ENCODE measurements at regions not wholly inside any gene's neighbourhood (a gene's known extent, or its start where the extent isn't known, plus 50 kb on each side); places are given as distances from the start of the nearest gene placed in this dataset.

GRCh38 chr6:145497006-145497405 lies 238.3 kb downstream of the EPM2A start:
- Histone ChIP-seq H3K27ac (no peak overlapping the region), H3K27me3 (no peaks in the 10 kb centered on the region), H3K4me3 (no peak overlapping the region), H3K4me1 (no peaks in the 10 kb centered on the region), H3K36me3 (no peaks in the 10 kb centered on the region), H3K9me3 (peaks cover 0 to 34% (median 7%) of the 10 kb centered on the region in 4 donors)
- intact Hi-C loops (cut with DNase I; ENCODE audit: low total_unique reads) = no loop called here
- TF ChIP-seq, protein P1, sequence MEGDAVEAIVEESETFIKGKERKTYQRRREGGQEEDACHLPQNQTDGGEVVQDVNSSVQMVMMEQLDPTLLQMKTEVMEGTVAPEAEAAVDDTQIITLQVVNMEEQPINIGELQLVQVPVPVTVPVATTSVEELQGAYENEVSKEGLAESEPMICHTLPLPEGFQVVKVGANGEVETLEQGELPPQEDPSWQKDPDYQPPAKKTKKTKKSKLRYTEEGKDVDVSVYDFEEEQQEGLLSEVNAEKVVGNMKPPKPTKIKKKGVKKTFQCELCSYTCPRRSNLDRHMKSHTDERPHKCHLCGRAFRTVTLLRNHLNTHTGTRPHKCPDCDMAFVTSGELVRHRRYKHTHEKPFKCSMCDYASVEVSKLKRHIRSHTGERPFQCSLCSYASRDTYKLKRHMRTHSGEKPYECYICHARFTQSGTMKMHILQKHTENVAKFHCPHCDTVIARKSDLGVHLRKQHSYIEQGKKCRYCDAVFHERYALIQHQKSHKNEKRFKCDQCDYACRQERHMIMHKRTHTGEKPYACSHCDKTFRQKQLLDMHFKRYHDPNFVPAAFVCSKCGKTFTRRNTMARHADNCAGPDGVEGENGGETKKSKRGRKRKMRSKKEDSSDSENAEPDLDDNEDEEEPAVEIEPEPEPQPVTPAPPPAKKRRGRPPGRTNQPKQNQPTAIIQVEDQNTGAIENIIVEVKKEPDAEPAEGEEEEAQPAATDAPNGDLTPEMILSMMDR (IDR thresholded peaks at IDR 0.05) = no peak
- TF ChIP-seq POLR2AphosphoS5 (IDR thresholded peaks at IDR 0.05) (no peak), EP300 (IDR thresholded peaks at IDR 0.05) (no peak), POLR2A (IDR thresholded peaks at IDR 0.05) (no peak)
- DNase-seq = no peak
- 39 to 89% (median 80%) methylated on average over 2 of the region's 2 CpGs for WGBS, 5 donors

- no peaks in the 10 kb centered on the region for H3K27me3 ChIP-seq
- WGBS, 5 donors = 33 to 49% (median 43%) methylated on average over 3 to 4 of the region's 4 CpGs
- no peak for TF ChIP-seq POLR2A (IDR thresholded peaks at IDR 0.05)
- TF ChIP-seq, protein P1 (IDR thresholded peaks at IDR 0.05) = no peak
- intact Hi-C loops (cut with DNase I; ENCODE audit: low total_unique reads) = no loop called here
- H3K9me3 ChIP-seq = peaks cover 0 to 31% (median 7%) of the 10 kb centered on the region in 4 donors
- no peaks in the 10 kb centered on the region for H3K36me3 ChIP-seq
- no peaks in the 10 kb centered on the region for H3K4me1 ChIP-seq
- H3K27ac ChIP-seq = no peak overlapping the region
- peak in 1 of 2 donors; percentile 9 for DNase-seq
- H3K4me3 ChIP-seq = no peak overlapping the region
Measured at GRCh38 chr6:145498425-145498824, 236.9 kb downstream of the EPM2A start.

DNA sequence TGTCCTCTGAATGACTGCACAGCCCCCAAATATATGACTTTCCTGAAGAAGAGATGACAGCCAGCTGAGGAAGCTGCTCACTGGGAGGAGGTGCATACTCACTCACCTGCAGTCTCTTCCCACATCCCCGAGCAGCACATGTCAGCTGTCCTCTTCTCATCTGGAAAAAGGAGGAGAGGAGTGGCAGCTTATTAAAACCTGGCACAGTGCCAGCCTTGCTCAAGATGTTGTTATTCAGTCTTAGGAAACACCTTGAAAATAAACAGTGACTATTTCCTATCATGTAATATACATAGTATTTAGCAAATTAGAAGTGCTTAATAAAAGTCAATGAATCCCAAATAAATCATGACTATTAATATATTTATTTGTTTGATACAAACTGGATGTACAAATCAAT lies 232.9 kb downstream of the EPM2A start:
- 13 to 32% (median 25%) methylated on average over 1 of the region's 1 CpG for WGBS, 5 donors
- intact Hi-C loops (cut with DNase I; ENCODE audit: low total_unique reads) = no loop called here
- H3K4me3 ChIP-seq = no peak overlapping the region
- peaks cover 0 to 12% (median 0%) of the 10 kb centered on the region in 4 donors for H3K9me3 ChIP-seq
- H3K27ac ChIP-seq = no peak overlapping the region
- no peaks in the 10 kb centered on the region for H3K36me3 ChIP-seq
- no peaks in the 10 kb centered on the region for H3K27me3 ChIP-seq
- peak; percentile 66 to 67 for DNase-seq
- TF ChIP-seq EP300 (IDR thresholded peaks at IDR 0.05) (no peak), POLR2A (IDR thresholded peaks at IDR 0.05) (no peak), POLR2AphosphoS5 (IDR thresholded peaks at IDR 0.05) (no peak)
- TF ChIP-seq, protein P1 (IDR thresholded peaks at IDR 0.05) = no peak
- H3K4me1 ChIP-seq = no peaks in the 10 kb centered on the region

- Histone ChIP-seq H3K36me3 (no peaks in the 10 kb centered on the region), H3K27me3 (no peaks in the 10 kb centered on the region), H3K9me3 (peaks cover 0 to 31% (median 19%) of the 10 kb centered on the region in 4 donors), H3K27ac (no peak overlapping the region), H3K4me3 (no peak overlapping the region), H3K4me1 (no peaks in the 10 kb centered on the region)
- intact Hi-C loops (cut with DNase I; ENCODE audit: low total_unique reads) = no loop called here
- no peak for TF ChIP-seq POLR2AphosphoS5 (IDR thresholded peaks at IDR 0.05)
- no peak for TF ChIP-seq POLR2A (IDR thresholded peaks at IDR 0.05)
- TF ChIP-seq, protein P1 (IDR thresholded peaks at IDR 0.05) = no peak
- no peak for DNase-seq
- WGBS, 5 donors = 17 to 31% (median 22%) methylated on average over 2 of the region's 2 CpGs
Measured at GRCh38 chr6:145506136-145506535, 229.2 kb downstream of the EPM2A start.
